OCI-LY3 (cell line): ENCODE measurements at regions not wholly inside any gene's neighbourhood (a gene's known extent, or its start where the extent isn't known, plus 50 kb on each side); places are given as distances from the start of the nearest gene placed in this dataset.

Experiments used
- EZH2phosphoT487 ChIP-seq: fragments of 200-600 bp; shearing (Covaris generic); IDR thresholded peaks from 2 replicates; pipeline ENCODE4 v1.6.1; 2018; ENCODE audit warnings: antibody characterized with exemption, mixed run types, low read depth
- TF ChIP-seq, protein P1 (sequence below): fragments of 200-600, 300-600 bp; sonication (generic); IDR thresholded peaks from 2 replicates; pipeline ENCODE4 v1.5.1; 2014; ENCODE audit warnings: antibody characterized with exemption, low read length, low read depth

DNA sequence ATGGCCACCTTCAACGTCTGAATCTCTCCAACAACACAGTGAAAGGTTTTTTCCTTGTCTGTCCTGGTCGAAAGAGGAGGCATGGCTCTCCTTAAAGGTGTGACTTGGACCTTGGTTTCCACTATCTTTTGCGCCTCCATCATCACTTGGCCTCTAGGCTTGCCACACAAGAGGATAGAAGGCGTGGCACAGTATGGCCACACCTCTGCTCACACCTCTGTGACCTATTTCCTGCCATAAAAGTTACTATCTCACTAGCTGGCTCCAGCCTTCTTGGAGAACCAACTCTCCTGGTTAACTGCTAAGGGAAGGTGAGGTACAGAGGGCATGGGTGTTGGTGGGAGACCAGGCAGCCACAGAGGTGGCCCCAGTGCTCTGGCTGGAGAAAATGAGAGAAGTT is 165.9 kb downstream of the UXS1 start:
- TF ChIP-seq, protein P1, sequence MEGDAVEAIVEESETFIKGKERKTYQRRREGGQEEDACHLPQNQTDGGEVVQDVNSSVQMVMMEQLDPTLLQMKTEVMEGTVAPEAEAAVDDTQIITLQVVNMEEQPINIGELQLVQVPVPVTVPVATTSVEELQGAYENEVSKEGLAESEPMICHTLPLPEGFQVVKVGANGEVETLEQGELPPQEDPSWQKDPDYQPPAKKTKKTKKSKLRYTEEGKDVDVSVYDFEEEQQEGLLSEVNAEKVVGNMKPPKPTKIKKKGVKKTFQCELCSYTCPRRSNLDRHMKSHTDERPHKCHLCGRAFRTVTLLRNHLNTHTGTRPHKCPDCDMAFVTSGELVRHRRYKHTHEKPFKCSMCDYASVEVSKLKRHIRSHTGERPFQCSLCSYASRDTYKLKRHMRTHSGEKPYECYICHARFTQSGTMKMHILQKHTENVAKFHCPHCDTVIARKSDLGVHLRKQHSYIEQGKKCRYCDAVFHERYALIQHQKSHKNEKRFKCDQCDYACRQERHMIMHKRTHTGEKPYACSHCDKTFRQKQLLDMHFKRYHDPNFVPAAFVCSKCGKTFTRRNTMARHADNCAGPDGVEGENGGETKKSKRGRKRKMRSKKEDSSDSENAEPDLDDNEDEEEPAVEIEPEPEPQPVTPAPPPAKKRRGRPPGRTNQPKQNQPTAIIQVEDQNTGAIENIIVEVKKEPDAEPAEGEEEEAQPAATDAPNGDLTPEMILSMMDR, result no peak
- TF ChIP-seq EZH2phosphoT487, result no peak
